HG03378 (cell line): ENCODE measurements at regions not wholly inside any gene's neighbourhood (a gene's known extent, or its start where the extent isn't known, plus 50 kb on each side); places are given as distances from the start of the nearest gene placed in this dataset.
"Not testable (repeated sequence)": the region's sequence is repeated elsewhere in the genome, so short reads cannot be mapped to it uniquely, and the experiment has no call there.

Experiments
- ATAC-seq: cut with Tn5 transposase; IDR thresholded peaks from one replicate; pipeline ENCODE4 v1.9.1; 2021; ENCODE audit warnings: mild to moderate bottlenecking, moderate library complexity; ENCODE audit not compliant: unreplicated experiment

DNA sequence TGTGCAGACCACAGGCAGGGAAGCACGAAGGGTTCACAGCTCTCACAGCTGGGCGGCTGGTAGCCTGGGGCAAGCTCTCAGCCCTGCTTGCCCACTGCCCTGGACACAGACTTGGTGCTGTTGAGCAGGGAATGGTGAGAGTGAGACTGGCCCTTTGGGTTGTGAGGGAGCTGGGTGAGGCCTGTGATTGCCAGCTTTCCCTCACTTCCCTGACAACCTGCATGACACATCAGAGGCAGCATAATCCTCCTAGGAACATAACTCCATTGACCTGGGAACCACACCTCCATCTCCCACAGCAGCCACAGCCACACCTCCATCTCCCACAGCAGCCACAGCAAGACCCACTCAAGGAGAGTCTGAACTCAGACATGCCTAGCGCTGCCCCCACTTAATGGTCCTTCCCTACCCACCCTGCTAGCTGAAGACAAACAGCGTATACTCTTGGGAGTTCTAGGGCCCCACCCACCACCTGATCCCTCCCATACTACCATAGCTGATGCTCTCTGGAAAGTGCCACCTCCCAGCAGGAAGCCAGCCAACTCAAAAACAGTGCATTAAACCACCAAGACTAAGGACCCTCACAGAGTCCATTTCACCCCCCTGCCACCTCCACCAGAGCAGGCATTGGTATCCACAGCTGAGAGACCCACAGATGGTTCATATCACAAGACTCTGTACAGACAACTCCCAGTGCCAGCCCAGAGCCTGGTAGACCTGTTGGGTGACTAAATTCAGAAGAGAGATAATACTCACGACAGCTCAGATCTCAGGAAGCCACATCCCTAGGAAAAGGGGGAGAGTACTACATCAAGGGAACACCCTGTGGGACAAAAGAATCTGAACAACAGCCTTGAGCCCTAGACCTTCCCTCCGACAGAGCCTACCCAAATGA lies 60.2 kb upstream of the PRSS3 start:
- ATAC-seq: not testable (repeated sequence)

DNA sequence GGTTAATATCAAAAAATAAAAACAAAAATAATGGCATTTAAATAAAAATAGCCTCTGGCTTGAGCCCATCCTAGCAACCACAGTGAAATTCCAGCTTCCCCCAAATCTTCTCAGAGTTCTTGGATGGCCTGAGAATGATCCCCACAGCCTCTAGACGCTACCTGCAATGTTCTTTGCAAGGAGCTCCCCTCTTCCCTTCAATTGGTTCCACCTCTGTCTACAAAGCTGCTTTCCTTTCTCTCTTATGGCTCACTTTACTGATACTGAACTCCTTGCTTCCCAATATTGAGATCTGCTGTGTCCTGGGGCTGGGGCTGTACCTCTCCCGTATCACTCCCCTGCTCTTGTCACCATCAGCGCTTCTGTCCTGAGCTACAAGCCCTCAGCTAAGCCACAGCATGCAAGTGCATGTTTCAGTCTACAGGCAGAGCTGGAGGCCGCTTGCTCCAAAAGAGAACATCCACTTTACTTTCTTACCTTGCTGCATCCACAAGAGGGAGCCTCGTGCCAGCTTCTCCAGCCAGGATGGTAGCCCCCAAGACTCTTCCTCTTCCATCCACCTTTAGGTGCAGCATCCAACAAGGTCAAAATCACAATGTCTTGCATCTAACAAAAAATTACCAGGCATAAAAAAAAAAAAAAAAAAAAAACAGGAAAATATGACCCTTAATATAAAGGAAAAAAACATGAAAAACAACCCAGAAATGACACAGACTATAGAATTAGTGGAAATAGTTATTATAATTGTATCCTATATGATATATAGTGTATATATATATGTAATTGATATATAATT lies 57.4 kb upstream of the PRSS3 start:
- ATAC-seq: no peak

DNA sequence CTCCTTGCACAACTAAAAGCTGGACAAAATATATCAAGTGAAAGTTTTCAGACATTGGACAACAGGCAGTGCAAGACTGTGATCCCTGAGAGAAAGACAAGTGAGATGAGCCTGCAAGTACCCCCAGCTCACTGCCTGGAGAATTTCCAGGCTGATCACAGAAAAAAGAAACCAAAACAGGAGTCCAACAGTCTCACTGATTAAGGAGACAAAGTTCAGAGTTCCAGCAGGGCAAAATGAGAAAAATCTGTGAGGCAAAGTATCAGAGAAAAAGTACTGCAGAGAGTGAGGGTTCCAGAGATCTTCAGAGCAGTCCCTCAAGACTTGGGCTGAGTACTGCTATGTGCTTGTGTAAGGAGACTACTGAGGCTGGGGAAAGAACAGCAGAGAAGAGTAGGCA lies 56.0 kb upstream of the PRSS3 start:
- ATAC-seq: no peak

DNA sequence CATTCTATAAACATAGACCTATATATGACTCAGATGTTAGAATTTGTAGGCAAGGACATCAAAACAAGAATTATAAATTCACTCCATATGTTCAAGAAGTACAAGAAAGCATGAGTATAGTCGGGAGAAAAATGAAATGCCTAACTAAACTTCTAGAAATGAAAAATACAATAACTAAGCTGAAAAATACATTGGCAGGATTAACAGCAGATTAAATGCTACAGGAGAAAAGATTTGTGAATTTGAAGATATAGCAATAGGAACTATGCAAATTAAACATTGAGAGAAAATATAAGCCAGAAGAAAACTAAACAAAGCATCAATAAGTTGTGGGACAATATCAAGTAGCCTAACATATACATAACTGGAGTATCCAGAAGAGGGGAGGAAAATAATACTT lies 55.3 kb upstream of the PRSS3 start:
- no peak for ATAC-seq

DNA sequence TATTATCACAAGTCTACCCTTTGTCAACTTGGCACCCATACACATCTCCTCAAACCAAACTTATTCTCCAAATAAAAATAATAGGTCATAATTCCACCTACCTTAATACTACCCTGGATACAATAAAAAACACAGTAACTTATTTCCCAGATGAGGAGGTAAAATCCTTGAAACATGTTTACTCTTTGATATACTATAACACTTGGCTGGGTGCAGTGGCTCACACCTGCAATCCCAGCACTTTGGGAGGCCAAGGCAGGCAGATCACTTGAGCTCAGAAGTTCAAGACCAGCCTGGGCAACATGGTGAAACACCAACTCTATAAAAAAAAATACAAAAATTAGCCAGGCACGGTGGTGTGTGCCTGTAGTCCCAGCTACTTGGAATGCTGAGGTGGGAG lies 54.4 kb upstream of the PRSS3 start:
- ATAC-seq: not testable (repeated sequence)

DNA sequence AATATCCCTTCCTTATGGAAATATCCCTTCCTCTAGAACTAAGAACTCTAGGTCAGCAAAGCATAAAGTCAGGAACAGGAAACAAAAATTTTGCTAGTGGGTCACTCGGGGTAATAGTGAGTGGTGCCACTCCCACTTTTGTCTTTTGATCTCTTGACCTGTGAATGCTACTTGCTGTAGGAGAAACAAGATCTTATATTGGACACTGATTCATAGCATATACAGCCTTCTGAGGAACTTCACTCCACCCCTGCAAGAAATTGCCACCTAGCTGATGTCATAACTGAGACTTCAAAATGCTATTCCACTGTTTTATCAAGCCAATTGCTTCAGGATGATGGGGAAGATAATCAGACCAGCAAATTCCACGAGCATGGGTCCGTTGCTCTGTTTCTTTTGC lies 53.3 kb upstream of the PRSS3 start:
- no peak for ATAC-seq

DNA sequence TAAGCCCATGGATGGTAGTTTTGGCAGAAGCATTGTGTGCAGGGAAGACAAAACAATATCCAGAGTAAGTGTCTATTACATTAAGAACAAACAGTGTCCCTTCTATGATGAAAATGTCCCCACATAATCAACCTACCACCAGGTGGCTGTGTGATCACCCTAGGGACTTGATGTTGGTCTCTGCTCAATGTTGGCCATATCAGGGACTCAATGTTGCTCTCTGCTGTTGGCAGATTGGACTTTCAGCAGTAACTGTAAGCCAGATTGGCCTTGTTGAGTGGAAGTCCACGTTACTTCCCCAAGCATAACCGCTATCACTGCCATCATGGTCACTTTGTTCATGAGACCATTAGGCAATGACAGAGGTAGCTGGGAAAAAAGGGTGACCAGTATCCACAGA lies 52.8 kb upstream of the PRSS3 start:
- ATAC-seq: no peak
